T47D (cell line): ENCODE measurements at regions not wholly inside any gene's neighbourhood (a gene's known extent, or its start where the extent isn't known, plus 50 kb on each side); places are given as distances from the start of the nearest gene placed in this dataset.

Experiments
- DNase-seq, 2 experiments: peaks; one replicate each; pipeline versions ENCODE4 v3.0.0 to v3.0.0-alpha.2; 2011 to 2012; ENCODE audit warnings: low read depth in 1 of 2, low spot score in 1 of 2
- JUND ChIP-seq: IDR thresholded peaks from 2 replicates; pipeline ENCODE4 v1.6.1; 2012; ENCODE audit warnings: low read depth
- in situ Hi-C: cut with HindIII; loops from 2 replicates; pipeline ENCODE4 v1.10.0; 2016; ENCODE audit warnings: low sequenced_read_pairs, low pct_unique_long_range_greater_than_20kb

DNA sequence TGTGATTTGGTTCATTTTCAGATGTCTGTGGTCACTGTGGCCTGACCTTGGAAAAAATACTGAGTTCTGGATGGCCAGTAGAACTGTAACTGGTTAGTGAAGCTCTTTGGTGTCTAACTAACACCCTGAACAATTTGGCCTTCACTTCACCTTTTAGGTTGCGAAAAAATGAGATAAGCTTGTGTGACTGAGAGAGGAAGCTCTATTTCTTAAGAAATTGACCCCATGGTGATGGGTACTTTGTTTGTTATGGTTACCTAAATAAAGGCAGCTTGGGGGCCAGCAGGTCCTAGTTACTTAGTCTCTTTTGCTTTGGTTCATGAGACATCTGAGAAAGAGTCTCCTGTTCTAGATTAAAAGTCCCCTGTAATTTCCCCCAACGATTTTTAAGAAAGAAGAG, 181.6 kb downstream of the ZNF326 start:
- in situ Hi-C loops: no loop called here
- DNase-seq: no peak
- no peak for TF ChIP-seq JUND

DNA sequence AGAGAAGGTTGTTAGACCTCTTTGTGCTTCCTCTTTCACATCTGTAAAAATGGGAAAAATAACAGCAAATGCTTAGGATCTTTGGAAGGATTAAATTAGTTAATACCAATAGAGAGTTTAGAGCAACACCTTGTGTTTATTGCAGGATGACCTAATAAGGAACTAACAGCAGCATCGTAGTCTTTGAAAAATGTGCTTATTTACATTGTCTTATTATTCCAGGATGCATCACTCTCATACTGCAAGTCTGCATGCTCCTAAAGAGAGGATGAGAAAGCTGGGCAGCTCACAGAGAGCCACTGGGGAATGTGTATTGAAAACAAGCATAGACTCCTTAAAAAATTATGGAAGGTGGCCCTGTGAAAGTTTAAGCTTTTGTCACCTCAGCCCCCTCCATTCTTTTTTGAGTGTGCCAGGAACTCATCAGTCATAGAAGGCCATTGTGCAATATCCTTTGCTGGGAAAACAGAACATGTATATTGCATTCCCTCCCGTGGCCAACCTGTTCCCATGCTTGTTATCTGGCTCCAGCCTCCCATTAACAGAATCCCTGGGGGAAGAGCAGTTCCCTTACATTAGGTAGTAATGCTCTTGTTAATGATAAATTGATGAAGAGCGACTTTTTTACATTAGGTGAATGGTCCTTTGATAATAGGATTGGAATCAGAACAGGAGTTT, 180.7 kb downstream of the ZNF326 start:
- TF ChIP-seq JUND: no peak
- in situ Hi-C loops: no loop called here
- no peak for DNase-seq

- in situ Hi-C loops: no loop called here
- no peak for TF ChIP-seq JUND
These were observed 179.3 kb downstream of the ZNF326 start for GRCh38 chr1:90174246-90174645.

DNA sequence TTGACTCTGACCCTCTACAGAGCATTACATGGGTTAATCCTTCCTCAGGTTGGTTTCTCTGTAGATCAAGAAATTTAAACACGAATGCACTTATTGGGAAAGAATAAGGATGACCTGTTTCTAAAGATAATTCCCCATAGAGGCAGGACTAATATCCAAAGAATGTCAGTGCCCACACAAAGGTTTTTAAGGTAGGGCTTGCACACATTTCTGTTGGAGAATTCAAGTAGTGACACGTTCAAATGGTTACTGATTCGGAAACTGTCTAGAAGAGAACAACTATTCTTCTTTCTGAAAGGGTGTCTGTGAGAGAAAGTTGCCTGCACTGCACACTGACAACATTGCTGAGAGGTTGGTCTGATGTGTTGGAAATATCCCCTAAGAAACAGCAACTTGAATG, 167.3 kb downstream of the ZNF326 start:
- in situ Hi-C loops: no loop called here
- DNase-seq: no peak
- no peak for TF ChIP-seq JUND

More at GRCh38 chr1:90174246-90174645, 179.3 kb downstream of the ZNF326 start:
- DNase-seq: no peak

DNA sequence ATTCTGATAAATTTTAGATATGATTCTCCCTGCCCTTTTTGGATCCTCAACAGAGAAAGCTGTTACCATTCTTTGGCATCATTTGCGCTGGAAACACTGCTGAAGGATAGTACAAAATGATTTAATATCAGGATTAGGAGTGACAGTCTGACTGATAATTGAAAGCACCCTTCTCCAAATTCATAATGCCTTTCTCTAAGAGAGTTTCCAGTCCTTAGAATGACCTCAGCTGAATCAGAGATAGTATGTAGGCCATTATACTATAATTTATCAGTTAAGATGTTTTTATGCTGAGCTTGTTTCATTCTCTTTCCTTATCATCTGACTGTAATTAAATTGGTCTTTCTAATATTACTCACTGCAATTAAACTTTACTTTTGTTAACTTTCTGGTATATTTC, 166.7 kb downstream of the ZNF326 start:
- in situ Hi-C loops: no loop called here
- no peak for TF ChIP-seq JUND
- no peak for DNase-seq

- DNase-seq: no peak
- in situ Hi-C loops: no loop called here
- no peak for TF ChIP-seq JUND
These were observed 161.0 kb downstream of the ZNF326 start for GRCh38 chr1:90155721-90156487.

- DNase-seq: no peak
- in situ Hi-C loops: no loop called here
These were observed 159.8 kb downstream of the ZNF326 start for GRCh38 chr1:90154711-90155110.

GRCh38 chr1:90149101-90149500, 154.2 kb downstream of the ZNF326 start:
- in situ Hi-C loops: no loop called here
- no peak for DNase-seq
- TF ChIP-seq JUND: no peak

More at GRCh38 chr1:90154711-90155110, 159.8 kb downstream of the ZNF326 start:
- no peak for TF ChIP-seq JUND

DNA sequence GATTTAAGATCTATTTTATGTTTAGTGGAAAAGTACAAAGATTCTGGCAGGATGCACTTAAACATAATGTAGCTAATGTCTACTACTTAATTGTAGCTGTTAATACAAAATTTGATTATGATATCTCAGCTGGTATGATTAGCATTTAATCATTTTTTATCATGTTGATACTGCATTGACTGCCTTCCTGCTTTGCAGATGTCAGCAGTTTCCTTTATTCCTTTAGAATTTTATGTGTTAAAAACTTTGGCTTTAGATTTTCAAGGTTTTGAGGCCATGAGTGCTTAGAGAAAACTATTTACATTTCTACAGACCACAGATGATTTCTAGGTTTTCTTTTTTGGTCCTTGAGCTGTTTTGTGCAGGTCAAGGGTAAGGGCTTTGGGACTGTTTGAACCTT, 152.2 kb downstream of the ZNF326 start:
- no peak for TF ChIP-seq JUND
- DNase-seq: no peak
- in situ Hi-C loops: no loop called here

DNA sequence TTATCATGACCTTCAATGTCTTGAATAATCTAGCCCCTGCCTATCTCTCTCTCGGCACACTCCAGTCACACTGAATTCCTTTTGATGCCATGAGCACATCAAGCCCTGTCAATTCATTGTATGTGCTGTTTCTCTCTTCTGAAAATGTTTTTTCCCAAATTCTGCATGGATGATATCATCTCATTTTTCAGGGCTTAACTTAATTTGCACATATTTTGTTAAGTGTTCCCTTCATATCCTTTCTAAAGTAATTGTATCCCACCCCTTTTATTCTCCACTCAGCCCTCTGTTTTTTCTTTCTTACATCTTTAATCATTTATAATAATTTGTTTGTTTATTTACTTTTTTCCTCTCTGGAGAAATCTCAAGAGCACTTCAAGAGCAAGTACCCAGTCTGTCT, 149.9 kb downstream of the ZNF326 start:
- in situ Hi-C loops: no loop called here
- no peak for DNase-seq
- TF ChIP-seq JUND: no peak

DNA sequence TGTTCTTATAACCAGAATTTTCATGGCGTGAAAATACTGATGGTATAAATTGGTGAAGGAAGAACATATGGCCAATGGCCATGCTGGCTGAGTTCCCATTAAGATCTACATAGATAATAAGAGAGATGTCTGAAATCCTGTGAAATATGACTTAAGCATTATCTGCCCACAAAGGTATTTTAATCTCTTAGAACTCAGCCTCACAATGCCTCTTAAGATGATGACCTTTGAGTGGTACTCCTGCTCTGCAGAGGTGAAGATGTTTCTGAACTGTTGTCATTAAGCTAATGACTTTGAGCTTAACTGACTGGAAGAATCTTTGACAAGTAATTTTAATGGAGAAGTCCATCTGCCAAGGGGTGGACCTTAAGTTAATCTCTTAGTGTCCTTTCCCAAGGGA, 148.7 kb downstream of the ZNF326 start:
- in situ Hi-C loops: no loop called here
- DNase-seq: no peak
- TF ChIP-seq JUND: no peak

- in situ Hi-C loops: no loop called here
- TF ChIP-seq JUND: no peak
- DNase-seq: no peak
These were observed 147.8 kb downstream of the ZNF326 start for GRCh38 chr1:90142697-90143096.

DNA sequence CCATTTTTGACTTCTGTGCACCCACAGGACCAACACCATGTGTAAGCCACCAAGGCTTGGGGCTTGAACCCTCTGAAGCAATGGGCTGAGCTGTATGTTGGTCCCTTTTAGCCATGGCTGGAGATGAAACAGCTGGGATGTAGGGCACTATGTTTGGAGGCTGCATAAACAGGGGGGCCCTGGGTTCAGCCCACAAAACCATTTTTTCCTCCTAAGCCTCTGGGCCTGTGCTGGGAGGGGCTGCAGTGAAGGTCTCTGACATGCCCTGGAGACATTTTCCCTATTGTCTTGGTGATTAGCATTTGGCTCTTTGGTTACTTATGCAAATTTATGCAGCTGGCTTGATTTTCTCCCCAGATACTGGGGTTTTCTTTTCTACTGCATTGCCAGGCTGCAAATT, 144.9 kb downstream of the ZNF326 start:
- DNase-seq: no peak
- no peak for TF ChIP-seq JUND
- in situ Hi-C loops: no loop called here
